ENCODE measurements at regions not wholly inside any gene's neighbourhood (a gene's known extent, or its start where the extent isn't known, plus 50 kb on each side); places are given as distances from the start of the nearest gene placed in this dataset.

DNA sequence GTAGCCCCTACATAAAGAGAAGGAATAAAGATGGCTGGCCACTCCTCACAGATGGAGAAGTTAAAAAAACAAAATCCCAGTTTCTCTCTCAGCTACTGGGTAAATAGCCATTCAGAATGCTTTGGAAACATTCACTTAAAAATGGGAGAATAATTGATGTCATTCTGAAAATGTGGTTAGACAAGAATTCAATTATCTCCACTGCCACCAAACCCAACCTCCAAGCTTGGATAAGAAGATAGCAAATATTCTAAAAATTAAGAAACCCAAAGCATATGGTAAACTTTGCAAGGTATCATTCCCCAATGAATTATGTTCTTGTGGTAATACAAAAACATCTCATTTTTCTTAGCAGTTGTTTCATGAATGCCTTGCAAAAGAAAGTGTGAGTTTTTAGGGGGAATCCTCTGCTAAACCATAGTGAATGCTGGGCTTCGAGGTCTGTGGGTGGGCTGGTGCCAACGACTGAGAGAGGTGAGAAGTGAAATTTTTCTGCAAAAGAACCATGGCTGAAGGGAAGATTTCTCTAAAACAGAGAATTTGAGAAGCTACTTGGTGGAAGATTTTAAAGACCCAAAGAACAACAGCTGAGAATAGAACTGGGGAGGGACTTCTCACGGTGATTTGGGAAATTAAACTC, 497.9 kb upstream of the JARID2 start:
- in situ Hi-C loops (cut with HindIII; ENCODE audit: low pct_ligation_motif_present, low sequenced_read_pairs) = no loop called here

GRCh38 chr6:14748679-14749078, 497.2 kb upstream of the JARID2 start:
- Histone ChIP-seq H3K36me3 (replicated peaks) (no peaks in the 10 kb centered on the region), H3K4me3 (ENCODE audit: low read depth, low read length) (no peak overlapping the region), H3K27ac (no peak overlapping the region), H3K27me3 (replicated peaks) (no peaks in the 10 kb centered on the region)
- TF ChIP-seq, protein P1, sequence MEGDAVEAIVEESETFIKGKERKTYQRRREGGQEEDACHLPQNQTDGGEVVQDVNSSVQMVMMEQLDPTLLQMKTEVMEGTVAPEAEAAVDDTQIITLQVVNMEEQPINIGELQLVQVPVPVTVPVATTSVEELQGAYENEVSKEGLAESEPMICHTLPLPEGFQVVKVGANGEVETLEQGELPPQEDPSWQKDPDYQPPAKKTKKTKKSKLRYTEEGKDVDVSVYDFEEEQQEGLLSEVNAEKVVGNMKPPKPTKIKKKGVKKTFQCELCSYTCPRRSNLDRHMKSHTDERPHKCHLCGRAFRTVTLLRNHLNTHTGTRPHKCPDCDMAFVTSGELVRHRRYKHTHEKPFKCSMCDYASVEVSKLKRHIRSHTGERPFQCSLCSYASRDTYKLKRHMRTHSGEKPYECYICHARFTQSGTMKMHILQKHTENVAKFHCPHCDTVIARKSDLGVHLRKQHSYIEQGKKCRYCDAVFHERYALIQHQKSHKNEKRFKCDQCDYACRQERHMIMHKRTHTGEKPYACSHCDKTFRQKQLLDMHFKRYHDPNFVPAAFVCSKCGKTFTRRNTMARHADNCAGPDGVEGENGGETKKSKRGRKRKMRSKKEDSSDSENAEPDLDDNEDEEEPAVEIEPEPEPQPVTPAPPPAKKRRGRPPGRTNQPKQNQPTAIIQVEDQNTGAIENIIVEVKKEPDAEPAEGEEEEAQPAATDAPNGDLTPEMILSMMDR (IDR thresholded peaks at IDR 0.05; ENCODE audit: low read depth, low read length, missing control alignments) = no peak
- no peak for DNase-seq
- in situ Hi-C loops (cut with HindIII; ENCODE audit: low pct_ligation_motif_present, low sequenced_read_pairs) = no loop called here

More for the DNA sequence above, 497.9 kb upstream of the JARID2 start:
- H3K36me3 ChIP-seq (replicated peaks) = no peaks in the 10 kb centered on the region
- no peak overlapping the region for H3K4me3 ChIP-seq (ENCODE audit: low read depth, low read length)
- no peaks in the 10 kb centered on the region for H3K27me3 ChIP-seq (replicated peaks)
- DNase-seq = no peak
- H3K27ac ChIP-seq = no peak overlapping the region
- TF ChIP-seq, protein P1 (IDR thresholded peaks at IDR 0.05; ENCODE audit: low read depth, low read length, missing control alignments) = no peak

GRCh38 chr6:14750059-14750661, 495.7 kb upstream of the JARID2 start:
- no peak for DNase-seq

DNA sequence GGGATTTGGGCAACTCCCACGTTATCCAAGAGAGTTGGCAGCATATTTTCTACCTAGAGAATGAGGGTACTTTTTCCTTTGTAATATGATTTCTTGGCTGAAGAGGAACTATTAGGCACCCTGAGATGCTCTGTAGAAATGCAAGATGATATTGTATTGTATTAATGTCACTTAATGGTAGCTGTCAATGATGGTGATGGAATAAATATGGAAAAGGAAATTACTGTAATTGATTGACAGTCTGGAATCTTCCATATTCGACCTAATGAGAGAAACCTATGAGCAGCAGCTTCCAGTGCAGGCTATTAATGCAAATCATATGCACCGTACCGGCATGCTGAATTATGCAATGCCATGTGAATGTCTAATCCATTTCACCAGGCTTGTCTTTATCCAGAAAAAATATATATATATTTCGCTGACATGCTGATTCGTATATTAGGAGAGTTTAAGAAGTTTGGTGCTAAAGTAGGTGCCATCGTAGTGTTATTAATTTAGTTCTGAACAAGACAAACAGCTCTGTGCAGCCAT, 494.2 kb upstream of the JARID2 start:
- TF ChIP-seq, protein P1 (IDR thresholded peaks at IDR 0.05; ENCODE audit: low read depth, low read length, missing control alignments) = no peak
- Histone ChIP-seq H3K36me3 (replicated peaks) (no peaks in the 10 kb centered on the region), H3K27ac (no peak overlapping the region), H3K27me3 (replicated peaks) (no peaks in the 10 kb centered on the region), H3K4me3 (ENCODE audit: low read depth, low read length) (no peak overlapping the region)
- in situ Hi-C loops (cut with HindIII; ENCODE audit: low pct_ligation_motif_present, low sequenced_read_pairs) = no loop called here
- DNase-seq = no peak

More at GRCh38 chr6:14750059-14750661, 495.7 kb upstream of the JARID2 start:
- Histone ChIP-seq H3K36me3 (replicated peaks) (no peaks in the 10 kb centered on the region), H3K27me3 (replicated peaks) (no peaks in the 10 kb centered on the region), H3K27ac (no peak overlapping the region), H3K4me3 (ENCODE audit: low read depth, low read length) (no peak overlapping the region)
- TF ChIP-seq, protein P1 (IDR thresholded peaks at IDR 0.05; ENCODE audit: low read depth, low read length, missing control alignments) = no peak
- in situ Hi-C loops (cut with HindIII; ENCODE audit: low pct_ligation_motif_present, low sequenced_read_pairs) = no loop called here

- Histone ChIP-seq H3K27me3 (replicated peaks) (no peaks in the 10 kb centered on the region), H3K4me3 (ENCODE audit: low read depth, low read length) (no peak overlapping the region), H3K27ac (no peak overlapping the region), H3K36me3 (replicated peaks) (no peaks in the 10 kb centered on the region)
- TF ChIP-seq, protein P1 (IDR thresholded peaks at IDR 0.05; ENCODE audit: low read depth, low read length, missing control alignments) = no peak
- DNase-seq = no peak
- in situ Hi-C loops (cut with HindIII; ENCODE audit: low pct_ligation_motif_present, low sequenced_read_pairs) = no loop called here
These were observed 490.9 kb upstream of the JARID2 start for GRCh38 chr6:14754751-14755513.
